AML-193 (cell line): ENCODE measurements at regions not wholly inside any gene's neighbourhood (a gene's known extent, or its start where the extent isn't known, plus 50 kb on each side); places are given as distances from the start of the nearest gene placed in this dataset.

Experiments used
- DNase-seq, 2 experiments: peaks; one replicate each; lab custom pipeline; 2025; lab: John Stamatoyannopoulos, UW

DNA sequence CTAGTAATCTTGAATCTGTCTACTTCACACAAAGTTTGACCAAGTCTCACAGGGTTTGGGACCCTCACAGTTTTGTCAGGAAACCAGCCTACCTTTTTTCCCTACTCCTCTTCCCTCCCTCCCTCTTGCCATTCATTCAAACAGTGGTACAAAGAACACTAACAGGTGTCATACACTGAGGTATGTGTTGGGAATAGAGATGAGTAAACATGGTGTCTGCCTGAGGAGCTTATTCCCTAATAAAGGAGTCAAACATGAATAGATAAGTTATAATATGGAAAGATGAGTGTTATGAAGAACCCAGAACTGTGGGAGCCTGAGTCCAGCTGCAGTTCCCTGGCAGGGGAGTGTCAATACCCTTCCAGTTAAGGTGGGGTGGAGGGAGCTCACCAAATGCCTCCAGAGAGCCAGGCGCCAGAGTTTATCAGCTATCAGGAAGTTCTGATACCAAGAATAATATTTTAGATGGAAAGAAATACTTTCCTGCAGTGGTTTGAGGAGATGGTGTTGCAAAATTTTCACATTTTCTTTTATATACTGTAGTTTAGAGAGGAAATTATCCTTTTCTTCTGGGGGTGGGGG, 183.4 kb upstream of the NR3C1 start:
- DNase-seq = no peak

DNA sequence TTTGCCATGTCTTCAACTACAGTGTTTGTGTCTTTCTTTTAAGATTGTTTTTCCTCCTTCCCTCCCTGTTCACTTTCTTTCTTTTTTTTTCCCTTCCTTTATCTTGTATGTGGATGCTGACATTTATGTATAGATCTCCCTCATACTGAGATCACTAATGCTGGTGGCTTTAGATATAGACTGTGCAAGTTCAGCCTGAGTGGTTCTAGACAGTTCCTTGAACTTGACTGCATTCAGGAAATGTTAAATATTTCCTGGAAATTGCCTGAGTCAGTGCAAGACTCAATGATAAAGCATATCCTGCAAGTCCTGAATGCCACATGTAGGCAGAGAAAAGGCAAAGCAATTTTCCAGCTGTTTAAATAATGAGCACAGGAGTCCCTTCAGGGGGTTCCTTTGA, 182.5 kb upstream of the NR3C1 start:
- DNase-seq = no peak

DNA sequence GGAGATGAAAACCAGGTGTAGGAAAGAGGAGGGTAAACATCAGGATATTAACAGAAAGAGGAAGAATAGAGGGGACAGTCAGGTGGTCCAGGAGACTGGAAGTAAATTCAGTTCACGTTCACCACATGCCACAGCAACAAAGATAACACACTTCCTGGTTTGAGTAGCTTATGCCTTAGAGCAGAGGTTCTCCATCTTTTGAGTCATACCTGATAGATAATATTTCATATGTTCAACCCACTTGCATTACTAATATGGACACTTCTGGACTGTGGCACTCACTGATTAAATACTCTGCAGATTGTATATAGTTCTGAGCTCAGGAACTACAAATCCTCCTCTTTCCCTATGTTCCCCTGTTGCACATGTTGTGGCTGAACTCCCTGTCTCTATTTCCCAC, 179.9 kb upstream of the NR3C1 start:
- DNase-seq = no peak

DNA sequence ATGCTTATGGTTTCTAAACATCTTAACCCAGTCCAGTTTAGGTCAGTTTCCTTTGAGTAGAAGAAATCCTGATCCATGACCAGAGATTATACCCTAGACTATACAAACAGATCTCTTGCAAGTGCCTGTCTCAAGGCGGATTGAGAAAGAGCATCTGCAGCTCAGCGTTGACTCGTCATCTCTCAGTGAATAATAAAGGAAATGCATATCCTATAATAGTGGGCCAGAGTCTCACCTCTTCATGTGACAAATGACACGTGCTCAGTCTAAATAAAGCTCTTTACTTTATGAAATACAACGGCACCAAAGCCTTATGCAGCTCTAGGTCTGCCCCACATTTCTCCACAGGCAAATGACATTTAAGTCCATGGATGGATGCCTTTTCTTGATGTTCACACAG, 179.4 kb upstream of the NR3C1 start:
- DNase-seq = no peak

DNA sequence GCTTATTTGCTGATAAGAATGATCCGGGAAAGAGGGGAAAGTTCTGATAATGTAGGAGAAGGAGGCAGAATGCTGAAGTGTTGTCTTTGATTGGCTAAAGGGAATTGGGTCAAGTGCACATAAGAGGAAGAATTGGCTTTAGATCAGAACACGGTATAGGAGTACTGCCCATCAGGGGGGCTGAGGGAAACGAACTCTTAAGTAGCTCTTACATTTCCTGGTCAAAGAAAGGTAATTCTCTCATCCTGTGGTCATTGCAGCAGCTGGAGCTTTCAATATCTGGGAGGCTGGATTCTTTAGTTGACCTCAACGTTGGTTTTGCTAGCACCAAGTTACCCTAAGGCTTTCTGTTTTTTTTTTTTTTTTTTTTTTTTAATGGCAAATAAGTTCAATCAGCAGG, 178.7 kb upstream of the NR3C1 start:
- DNase-seq = no peak

DNA sequence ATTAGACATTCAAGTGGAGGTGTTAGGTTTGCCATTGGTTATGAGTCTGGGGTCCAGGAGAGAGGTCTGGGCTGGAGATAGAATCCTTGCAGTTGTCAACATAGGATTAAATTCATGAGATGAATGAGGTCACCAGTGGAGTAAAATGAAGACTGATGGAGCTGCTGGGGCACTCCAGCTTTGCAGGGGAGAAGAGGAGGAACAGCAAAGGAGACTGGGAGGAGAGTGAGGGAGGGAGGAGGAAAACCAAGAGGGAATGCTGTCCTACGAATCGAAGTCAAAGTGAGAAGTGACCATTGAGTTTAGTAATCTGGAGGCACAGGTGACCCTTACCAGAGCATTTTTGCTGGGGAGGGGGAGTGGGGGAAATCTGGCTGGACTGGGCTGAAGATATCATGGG, 178.2 kb upstream of the NR3C1 start:
- no peak for DNase-seq

DNA sequence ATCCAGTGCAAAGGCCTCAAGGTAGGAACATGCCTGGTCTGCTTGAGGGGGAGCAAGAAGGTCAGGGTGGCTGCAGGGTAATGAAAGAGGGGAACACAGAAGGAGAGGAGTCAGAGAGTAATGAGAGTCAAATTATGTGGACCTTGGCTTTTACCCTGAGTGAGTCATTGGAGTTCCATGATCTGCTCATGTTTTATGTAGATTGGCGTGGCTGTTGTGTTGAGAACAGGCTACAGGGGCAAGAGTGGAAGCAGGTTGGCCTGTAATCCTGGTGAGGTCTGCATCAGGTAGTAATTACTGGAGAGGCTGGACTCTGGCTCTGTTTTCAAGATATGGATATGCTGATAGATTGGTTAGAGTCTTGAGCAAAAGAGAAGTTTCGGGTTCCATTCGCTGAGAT, 177.7 kb upstream of the NR3C1 start:
- no peak for DNase-seq

DNA sequence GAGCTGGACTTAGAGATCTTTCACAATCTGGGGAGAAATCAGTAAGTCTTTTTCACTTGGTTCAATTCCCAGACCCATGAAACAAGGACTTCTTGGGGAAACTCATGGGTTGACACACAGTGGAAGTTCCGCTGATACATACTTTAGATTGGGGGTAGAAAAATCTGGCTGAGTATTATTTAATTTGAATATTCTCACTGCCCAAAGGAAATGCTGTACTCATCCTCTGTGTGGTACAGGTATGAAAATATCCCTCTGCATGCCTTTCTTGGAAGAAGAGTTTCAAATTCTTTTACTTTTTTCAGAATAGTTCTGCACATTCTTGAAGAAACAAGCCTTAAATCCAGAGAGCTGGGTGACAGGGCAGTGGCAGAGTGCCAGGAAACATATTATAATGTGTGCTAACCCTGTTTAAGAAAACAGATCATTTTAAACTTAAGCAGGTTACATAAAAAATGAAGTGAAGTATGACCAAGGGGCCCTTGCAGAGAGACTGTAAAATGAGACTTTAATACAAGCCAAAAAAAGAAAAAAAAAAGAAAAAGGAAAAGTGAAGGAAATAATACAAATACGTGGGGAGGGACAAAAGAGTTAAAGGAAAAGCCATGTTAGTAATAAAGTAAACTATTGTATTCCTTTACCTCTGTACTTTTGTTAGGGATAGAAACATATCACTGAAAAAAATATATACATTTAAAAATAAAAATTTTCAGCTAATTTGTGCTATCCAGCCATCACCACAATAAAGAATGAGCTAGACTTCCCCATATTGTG, 173.4 kb upstream of the NR3C1 start:
- DNase-seq = no peak

DNA sequence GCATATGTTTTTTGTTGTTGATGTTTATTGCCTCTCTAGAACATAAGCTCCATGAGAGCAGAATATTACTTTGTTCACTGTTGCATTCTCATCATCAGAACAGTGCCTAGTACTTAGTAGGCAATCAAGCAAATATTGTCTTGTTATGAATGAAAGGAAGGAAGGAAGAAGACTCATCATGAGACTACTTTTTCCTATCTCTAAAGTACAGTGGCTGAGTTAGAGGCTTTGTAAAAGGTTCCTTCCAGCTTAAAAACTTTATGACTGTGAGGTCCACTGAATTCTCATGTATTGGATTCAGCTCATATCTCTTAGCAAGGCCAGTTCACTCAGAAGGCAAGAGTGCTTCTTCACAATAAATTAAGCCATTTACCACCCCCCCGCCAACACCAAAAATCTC, 171.8 kb upstream of the NR3C1 start:
- no peak for DNase-seq

DNA sequence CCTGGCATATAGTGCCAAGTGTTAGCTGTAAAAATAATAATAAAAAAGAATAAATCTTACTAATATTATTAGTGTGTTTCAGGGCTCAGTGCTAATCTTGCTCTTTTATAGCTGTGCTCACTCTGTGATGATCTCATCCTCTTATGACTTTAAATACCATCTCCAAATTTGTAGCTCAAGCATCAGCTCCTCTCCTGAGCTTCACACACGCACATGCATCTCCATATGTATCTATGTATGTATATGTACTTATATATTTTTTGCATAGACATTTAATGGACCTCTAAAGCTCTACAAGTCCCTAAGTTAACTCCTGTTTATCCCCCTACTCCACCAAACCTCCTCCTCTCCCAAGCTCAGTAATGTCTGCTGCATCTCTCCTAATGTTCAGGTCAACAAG, 170.8 kb upstream of the NR3C1 start:
- no peak for DNase-seq

DNA sequence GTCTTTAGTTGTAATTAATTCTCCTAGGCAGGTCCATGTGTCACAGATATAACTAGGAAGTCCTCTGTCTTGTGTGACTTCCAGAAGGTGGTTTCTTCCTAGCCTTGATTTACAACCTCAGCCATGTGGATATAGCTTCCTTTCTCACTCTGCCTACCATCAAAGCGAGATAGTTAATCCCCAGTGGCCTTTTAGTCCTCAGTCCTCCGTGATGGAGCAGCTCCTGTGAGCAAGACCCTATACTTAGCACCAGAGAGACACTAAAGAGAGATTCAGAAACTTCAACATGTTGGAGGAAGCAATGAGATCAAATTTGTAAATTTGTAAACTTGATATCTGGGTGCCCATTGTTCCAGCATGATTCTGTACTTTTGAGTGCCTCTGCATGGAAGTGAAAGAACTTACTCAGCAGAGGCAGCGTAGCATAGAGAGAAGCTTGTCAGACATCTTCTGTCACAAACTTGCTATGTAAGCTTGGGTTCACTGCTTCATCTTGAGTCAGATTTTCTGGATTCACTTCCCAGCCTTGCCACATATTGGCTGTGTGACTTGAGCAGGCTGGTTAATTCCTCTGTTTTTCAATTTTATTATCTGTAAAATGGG, 170.2 kb upstream of the NR3C1 start:
- no peak for DNase-seq

DNA sequence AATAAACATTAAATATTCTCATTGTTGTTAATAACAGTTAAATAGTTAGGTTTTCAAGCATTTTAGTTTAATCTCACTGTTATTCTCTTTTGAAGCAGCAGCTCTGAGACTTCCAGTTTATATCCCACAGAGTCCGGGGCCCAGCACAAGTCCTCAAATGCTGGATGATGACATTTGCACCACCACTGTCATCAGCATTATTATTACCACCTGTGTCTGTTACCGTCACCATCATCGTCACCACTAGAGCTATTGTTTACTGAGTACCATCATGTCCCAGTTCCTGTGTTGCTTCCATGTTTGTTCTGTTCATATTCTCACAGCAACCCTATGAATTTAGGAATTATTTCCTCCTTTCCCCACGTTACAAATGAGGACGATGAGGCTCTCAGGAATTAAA, 169.2 kb upstream of the NR3C1 start:
- no peak for DNase-seq

DNA sequence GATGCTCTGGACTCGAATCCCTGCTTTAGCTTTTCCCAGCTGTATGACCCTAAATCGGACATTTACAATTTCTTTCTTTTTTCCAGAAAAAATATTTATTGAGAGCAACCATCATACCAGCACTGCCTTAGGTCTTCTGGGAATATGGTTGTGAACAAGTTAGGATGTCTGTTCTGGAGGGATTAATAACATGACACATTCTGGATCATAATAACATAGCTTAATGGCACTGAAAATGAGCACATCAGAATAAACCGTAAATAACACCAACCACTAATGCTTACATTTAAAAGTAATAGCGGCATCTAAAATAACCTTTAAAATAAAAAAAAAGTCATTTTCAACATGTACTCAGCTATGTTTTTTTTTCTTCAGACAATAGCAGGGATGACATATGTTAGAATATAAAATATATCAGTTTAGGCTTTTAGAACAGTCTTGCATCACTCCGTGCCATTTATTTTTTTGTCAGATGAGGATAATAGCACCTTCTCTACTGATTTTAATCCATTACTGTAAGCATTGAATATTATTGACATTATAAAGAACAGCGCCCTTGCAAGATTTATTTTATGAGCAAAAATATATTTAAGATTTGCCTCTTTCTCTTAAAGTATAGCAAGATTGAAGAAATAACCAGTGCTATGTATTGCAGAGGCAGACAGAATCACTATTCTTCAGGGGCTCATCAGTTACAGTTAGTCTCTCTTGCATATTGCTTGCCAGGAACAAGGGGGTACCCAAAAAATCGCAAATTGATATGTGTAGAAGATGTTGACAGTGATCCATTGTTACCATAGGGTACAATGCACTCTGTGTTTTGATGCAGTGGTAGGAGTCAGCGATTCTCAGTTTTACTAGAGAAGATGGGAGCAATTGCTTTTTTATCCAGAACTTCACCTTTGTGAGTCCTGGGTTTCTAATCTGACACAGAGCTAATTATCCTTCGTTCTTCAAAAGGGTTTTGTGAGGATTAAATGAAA, 168.4 kb upstream of the NR3C1 start:
- DNase-seq = no peak

DNA sequence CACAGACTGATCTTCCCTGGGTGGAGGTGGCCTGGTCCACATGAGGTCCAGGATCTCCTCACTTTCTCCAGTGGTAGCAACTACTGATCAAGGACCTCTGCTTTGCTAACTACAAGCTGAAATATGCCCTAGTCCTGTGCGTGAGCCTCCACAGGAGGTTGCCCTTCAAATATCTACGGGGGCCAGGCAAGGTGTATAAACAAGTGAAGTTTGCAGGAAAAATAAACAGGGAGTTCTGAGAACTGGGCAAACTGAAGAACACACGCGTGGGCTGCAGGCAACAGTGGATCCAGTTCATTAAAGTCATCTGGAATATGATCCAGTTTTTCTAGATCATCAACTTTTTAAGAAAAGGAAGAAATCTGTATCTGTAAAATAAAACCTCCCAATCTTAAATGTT, 167.5 kb upstream of the NR3C1 start:
- no peak for DNase-seq

DNA sequence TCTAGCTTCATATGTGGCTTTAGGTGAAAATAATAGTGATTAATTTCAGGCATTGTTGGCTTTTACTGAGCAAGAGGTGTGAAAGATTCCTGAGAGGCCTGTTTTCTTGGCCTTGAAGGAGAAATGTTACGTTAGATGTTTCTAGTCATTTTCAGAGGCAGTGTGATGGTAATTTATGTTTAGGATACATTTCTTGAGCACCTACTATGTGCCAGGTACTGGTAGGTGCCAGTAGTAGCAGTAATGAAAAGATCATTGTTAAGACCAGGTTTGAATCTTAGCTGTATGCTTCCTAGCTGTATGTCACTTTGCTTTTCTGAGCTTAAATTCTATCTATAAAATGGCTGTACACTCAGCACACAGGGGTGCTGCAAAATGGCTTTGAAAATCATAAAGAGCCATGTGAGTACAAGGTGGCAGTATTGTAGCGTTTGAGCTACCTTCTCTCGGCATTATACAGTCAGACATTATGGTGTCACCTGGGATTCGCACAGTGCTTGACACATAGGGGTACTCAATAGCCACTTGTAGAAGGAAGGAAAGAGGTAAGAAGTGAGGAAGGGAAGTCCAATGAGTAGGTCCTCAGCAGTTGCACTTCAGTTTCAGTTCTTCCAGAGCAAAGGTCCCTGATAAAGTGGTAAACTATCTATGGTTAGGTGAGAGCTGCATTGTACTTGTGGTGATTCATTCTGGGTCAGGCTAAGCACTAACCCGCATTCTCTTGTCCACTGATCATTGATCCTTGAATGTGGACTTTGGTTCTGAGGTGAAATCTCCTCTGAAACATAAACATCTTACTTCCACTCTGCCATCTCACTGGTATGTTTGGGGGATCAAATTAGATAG, 166.5 kb upstream of the NR3C1 start:
- DNase-seq = no peak

DNA sequence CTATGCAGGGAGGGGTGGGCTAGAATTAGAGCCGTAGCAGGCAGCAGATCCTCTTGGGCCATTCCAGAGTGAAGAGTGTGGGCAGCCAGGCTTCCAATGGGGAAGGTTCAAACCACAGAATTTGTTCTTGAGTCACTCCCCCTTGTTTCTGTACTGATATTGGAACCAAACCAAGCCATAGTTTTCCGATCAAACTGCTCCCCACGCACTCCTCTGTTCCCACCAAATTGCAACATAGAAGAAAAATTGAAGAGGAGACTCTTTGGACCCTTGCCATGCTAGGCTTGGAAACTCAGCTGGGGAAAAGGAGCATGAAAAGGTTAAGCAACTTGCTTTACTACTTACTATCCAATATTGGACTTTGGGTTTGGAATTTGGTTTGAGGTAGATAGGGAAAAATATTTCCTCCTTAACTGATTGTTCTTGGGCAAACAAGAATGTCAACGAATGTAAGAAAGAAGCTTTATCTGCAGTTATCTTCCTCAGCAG, 165.8 kb upstream of the NR3C1 start:
- DNase-seq = no peak

DNA sequence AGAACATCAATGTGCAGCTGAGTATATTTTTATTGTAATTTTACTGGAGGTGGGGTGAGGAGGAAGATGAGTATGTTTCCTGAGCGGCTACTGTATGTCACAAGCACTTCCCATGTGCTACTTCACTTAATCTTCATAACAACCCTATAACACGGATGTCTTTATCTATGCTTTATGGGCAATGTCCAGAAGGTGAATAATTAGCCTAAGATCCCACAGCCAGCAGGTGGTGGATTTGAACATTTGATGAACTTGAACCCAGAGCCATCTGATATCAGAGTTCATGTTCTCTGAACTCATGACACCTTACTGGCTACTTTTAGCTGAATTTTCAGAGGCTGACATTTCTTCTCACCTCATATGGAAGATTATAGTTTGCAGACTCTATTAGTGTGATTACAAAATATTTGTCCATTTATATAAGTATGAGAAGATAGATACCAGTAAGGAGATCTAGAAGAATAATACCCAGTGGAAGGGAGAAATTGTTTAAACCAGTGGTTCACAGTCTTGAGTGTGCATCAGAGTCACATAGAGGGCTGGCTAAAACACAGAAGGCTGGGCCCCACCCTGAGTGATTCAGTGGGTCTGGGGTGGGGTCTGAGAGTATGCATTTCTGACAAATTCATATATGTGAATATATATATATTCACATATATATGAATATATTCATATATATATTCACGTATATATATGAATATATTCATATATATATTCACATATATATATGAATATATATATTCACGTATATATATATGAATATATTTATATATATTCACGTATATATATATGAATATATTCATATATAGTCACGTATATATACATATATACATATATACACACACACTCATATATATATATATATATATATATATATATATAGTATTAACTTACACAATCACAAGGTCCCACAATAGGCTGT, 164.4 kb upstream of the NR3C1 start:
- DNase-seq = no peak

DNA sequence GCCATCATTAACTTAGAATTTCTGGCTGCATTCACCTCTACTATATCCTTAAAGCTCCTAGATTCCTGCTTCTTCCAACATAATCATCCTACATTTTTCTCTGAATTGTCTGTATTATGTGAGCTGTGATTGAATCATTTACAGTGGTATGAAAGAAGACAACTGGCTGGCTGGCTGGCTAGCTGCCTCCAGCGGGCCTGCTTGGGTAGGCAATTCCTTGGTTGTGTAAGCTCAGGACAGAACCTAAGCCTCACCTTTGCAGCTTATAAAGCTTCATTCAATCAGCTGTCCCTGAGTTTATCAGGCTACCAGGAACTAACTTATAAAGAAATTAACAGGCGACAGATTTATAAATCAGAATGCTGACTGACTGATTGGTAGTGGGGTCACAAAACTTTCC, 162.7 kb upstream of the NR3C1 start:
- no peak for DNase-seq

DNA sequence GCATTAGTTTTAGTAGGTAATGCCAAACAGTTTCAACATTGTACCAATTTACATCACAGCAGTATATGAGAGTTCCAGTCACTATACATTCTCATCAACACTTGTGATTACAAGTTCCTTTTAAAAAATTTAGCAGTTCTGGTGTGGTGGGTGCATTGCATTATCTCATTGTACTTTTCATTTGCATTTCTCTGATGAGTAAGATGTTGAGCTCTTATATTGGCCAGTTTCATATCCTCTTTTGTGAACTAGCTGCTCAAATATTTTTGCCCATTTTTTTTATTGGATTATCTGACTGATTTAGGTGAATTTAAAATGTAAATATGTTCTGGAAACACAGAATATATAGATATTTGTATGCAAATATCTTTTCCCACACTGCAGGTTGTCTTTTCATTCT, 160.9 kb upstream of the NR3C1 start:
- no peak for DNase-seq

DNA sequence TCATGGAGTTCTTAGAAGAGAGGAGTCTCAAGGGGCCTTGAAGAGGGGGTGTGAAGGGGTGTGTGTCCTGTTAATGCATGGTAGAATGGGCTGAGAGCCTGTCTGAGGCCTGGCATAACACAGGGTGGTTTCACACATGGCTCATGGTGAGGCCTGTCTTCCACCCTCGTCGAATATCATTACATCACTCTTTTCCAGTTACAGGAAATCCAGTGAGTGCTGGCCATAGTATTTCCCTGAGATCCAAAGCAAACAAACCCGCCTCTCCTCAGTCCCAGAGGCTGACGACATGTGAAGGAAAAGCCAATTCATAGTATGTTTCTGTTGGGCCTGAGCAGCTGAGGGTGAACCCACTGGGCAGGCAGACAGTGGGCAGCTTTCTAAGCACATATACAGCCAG, 159.4 kb upstream of the NR3C1 start:
- DNase-seq = no peak
